DOHH2 (cell line): ENCODE measurements at regions not wholly inside any gene's neighbourhood (a gene's known extent, or its start where the extent isn't known, plus 50 kb on each side); places are given as distances from the start of the nearest gene placed in this dataset.
"Not testable (repeated sequence)": the region's sequence is repeated elsewhere in the genome, so short reads cannot be mapped to it uniquely, and the experiment has no call there.

Experiments
- EZH2phosphoT487 ChIP-seq: fragments of 200-600 bp; sonication (generic); IDR thresholded peaks from 2 replicates; pipeline ENCODE4 v1.6.1; 2017; ENCODE audit warnings: borderline replicate concordance, mild to moderate bottlenecking, antibody characterized with exemption, low read length, moderate library complexity, mixed read lengths
- TF ChIP-seq, protein P1 (sequence below): fragments of 200-600 bp; sonication (generic); IDR thresholded peaks from one replicate; pipeline ENCODE4 v1.5.1; 2014; ENCODE audit warnings: antibody characterized with exemption, mild to moderate bottlenecking, low read depth, low read length; ENCODE audit not compliant: poor library complexity, severe bottlenecking

DNA sequence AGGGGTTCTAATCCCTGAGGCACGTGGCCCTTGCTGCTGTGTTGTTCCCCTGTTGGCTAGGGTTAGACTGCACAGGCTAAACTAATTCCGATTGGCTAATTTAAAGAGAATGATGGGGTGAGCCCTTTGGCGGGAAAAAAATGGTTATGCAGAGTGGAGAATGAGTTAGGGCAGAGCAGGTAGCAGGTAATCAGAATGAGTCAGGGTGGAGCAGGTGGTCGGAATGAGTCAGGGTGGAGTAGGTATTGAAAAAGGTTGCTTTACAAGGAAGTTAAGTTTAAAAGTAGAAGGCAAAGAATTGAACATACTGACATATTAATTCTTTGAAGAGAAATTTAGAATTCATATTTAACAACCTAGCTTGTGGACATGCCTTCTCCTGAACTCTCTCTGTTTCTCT is 150.6 kb upstream of the GALNT15 start:
- TF ChIP-seq, protein P1, sequence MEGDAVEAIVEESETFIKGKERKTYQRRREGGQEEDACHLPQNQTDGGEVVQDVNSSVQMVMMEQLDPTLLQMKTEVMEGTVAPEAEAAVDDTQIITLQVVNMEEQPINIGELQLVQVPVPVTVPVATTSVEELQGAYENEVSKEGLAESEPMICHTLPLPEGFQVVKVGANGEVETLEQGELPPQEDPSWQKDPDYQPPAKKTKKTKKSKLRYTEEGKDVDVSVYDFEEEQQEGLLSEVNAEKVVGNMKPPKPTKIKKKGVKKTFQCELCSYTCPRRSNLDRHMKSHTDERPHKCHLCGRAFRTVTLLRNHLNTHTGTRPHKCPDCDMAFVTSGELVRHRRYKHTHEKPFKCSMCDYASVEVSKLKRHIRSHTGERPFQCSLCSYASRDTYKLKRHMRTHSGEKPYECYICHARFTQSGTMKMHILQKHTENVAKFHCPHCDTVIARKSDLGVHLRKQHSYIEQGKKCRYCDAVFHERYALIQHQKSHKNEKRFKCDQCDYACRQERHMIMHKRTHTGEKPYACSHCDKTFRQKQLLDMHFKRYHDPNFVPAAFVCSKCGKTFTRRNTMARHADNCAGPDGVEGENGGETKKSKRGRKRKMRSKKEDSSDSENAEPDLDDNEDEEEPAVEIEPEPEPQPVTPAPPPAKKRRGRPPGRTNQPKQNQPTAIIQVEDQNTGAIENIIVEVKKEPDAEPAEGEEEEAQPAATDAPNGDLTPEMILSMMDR: not testable (repeated sequence)
- TF ChIP-seq EZH2phosphoT487: not testable (repeated sequence)
